ENCODE measurements at regions not wholly inside any gene's neighbourhood (a gene's known extent, or its start where the extent isn't known, plus 50 kb on each side); places are given as distances from the start of the nearest gene placed in this dataset.

DNA sequence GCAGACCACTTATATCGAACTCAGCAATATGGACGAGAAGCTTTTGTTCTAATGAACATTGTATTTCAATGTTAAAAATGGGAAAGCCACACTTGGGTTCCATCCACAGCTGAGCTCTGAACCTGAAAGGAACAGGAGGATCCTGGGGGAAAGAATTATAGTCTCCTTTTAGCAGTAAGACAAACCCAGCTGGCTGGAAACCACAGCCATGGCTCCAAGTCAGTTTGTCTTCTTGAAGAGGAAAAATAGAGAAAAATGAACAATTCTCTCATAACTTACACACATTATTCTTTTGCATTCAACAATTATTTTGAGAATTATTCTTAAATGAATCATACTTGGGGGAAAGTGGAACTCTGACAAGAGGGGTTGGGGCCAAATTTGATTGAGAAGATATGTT lies 149.2 kb upstream of the VEPH1 start:
- TF ChIP-seq, protein P1, sequence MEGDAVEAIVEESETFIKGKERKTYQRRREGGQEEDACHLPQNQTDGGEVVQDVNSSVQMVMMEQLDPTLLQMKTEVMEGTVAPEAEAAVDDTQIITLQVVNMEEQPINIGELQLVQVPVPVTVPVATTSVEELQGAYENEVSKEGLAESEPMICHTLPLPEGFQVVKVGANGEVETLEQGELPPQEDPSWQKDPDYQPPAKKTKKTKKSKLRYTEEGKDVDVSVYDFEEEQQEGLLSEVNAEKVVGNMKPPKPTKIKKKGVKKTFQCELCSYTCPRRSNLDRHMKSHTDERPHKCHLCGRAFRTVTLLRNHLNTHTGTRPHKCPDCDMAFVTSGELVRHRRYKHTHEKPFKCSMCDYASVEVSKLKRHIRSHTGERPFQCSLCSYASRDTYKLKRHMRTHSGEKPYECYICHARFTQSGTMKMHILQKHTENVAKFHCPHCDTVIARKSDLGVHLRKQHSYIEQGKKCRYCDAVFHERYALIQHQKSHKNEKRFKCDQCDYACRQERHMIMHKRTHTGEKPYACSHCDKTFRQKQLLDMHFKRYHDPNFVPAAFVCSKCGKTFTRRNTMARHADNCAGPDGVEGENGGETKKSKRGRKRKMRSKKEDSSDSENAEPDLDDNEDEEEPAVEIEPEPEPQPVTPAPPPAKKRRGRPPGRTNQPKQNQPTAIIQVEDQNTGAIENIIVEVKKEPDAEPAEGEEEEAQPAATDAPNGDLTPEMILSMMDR (IDR thresholded peaks at IDR 0.05; ENCODE audit: control extremely low read depth, extremely low read depth), result no peak
- H3K9me3 ChIP-seq (ENCODE audit: control insufficient read depth in 4 of 4, insufficient read depth in 3 of 4, low read length in 3 of 4), result peaks cover 0 to 3% (median 0%) of the 10 kb centered on the region in 4 donors
- no peak for ATAC-seq (ENCODE audit: insufficient read depth, low FRiP score)

DNA sequence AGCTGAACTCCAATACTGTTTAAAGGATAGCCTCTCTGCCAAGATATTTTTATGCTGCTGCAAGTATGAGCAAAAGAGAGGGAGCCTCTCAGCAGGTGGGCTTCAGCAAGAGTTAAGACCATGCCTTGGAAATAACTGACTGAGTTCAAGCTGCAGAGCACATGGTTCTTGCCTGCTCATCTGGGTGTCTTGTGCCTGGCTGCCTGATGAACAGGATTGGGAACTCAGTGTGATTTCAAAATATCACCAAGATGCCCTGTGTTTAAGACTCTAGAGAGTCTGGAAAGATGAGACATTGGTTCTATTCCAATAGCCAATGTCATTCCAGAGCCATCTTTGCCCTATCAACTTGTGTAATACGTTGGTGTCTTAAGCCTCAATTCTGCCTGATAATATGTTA lies 147.5 kb upstream of the VEPH1 start:
- H3K4me3 ChIP-seq, result no peak overlapping the region
- WGBS, 2 donors, result 73 to 84% methylated on average over 1 of the region's 1 CpG
- H3K27ac ChIP-seq (ENCODE audit: low read depth in 1 of 2, low read length in 1 of 2), result no peak overlapping the region
- peaks cover 0 to 3% (median 0%) of the 10 kb centered on the region in 4 donors for H3K9me3 ChIP-seq (ENCODE audit: control insufficient read depth in 4 of 4, insufficient read depth in 3 of 4, low read length in 3 of 4)
- no peaks in the 10 kb centered on the region for H3K4me1 ChIP-seq (ENCODE audit: control insufficient read depth in 5 of 5, insufficient read depth in 5 of 5, low read length in 5 of 5)
- no peaks in the 10 kb centered on the region for H3K36me3 ChIP-seq (ENCODE audit: control insufficient read depth in 4 of 4, insufficient read depth in 4 of 4, low read length in 4 of 4)
- ATAC-seq (ENCODE audit: insufficient read depth, low FRiP score) (no peak), DNase-seq (no peak)
- H3K27me3 ChIP-seq (ENCODE audit: control insufficient read depth in 3 of 3, insufficient read depth in 3 of 3, low read length in 2 of 3), result peaks cover 0 to 3% (median 0%) of the 10 kb centered on the region in 3 donors
- TF ChIP-seq, protein P1 (IDR thresholded peaks at IDR 0.05; ENCODE audit: control extremely low read depth, extremely low read depth), result no peak
- H3K9ac ChIP-seq (ENCODE audit: insufficient read depth in 1 of 2, low read length in 2 of 2), result no peak overlapping the region

More for the DNA sequence above, 149.2 kb upstream of the VEPH1 start:
- H3K27me3 ChIP-seq (ENCODE audit: control insufficient read depth in 3 of 3, insufficient read depth in 3 of 3, low read length in 2 of 3), result no peaks in the 10 kb centered on the region
- DNase-seq, result no peak
- H3K4me1 ChIP-seq (ENCODE audit: control insufficient read depth in 5 of 5, insufficient read depth in 5 of 5, low read length in 5 of 5), result no peaks in the 10 kb centered on the region
- no peaks in the 10 kb centered on the region for H3K36me3 ChIP-seq (ENCODE audit: control insufficient read depth in 4 of 4, insufficient read depth in 4 of 4, low read length in 4 of 4)
- H3K4me3 ChIP-seq, result no peak overlapping the region
- H3K9ac ChIP-seq (ENCODE audit: insufficient read depth in 1 of 2, low read length in 2 of 2), result no peak overlapping the region
- 91 to 93% methylated on average over 2 of the region's 2 CpGs for WGBS, 2 donors
- no peak overlapping the region for H3K27ac ChIP-seq (ENCODE audit: low read depth in 1 of 2, low read length in 1 of 2)

DNA sequence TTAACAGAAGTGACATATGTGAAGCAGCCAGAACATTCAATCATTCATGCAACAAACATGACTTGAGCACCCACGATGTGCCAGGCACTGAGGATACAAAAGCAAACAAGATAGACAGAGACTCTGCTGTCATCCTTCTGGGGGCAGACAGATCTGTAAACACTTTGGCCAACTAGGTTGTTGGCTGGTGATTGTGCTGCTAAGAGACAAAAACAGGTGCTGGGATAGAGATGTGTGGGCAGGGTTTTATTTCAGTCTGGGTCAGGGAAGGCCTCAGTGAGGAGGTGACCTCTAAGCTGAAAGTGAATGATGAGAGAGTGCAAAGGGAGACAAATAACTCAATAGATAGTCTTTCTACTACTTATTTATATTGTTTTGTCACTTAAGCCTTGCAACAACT lies 147.0 kb upstream of the VEPH1 start:
- ATAC-seq (ENCODE audit: insufficient read depth, low FRiP score) (no peak), DNase-seq (no peak)
- peaks cover 0 to 3% (median 0%) of the 10 kb centered on the region in 4 donors for H3K9me3 ChIP-seq (ENCODE audit: control insufficient read depth in 4 of 4, insufficient read depth in 3 of 4, low read length in 3 of 4)
- H3K27ac ChIP-seq (ENCODE audit: low read depth in 1 of 2, low read length in 1 of 2), result no peak overlapping the region
- no peak overlapping the region for H3K9ac ChIP-seq (ENCODE audit: insufficient read depth in 1 of 2, low read length in 2 of 2)
- no peaks in the 10 kb centered on the region for H3K4me1 ChIP-seq (ENCODE audit: control insufficient read depth in 5 of 5, insufficient read depth in 5 of 5, low read length in 5 of 5)
- TF ChIP-seq, protein P1 (IDR thresholded peaks at IDR 0.05; ENCODE audit: control extremely low read depth, extremely low read depth), result no peak
- 32 to 74% methylated on average over 1 of the region's 1 CpG for WGBS, 2 donors
- peaks cover 0 to 3% (median 0%) of the 10 kb centered on the region in 3 donors for H3K27me3 ChIP-seq (ENCODE audit: control insufficient read depth in 3 of 3, insufficient read depth in 3 of 3, low read length in 2 of 3)
- no peaks in the 10 kb centered on the region for H3K36me3 ChIP-seq (ENCODE audit: control insufficient read depth in 4 of 4, insufficient read depth in 4 of 4, low read length in 4 of 4)
- H3K4me3 ChIP-seq, result no peak overlapping the region

DNA sequence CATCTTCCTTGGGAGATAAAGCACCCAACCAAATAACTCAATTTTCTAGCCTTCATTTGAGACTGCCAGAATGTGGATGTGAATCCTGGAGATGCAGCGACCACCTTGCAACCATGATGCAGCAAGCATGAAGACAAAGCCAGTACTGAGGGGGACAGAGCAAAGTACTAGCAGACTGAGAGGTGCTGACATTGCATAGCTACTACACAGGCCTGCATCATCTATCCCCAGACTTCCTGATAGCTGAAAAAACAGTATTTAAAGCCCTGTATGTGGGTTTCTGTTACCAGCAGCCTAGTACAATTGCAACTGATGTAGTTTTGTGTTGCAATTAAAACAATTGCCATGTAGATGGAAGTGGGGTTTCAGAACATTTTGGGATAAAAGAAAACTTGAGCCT lies 146.3 kb upstream of the VEPH1 start:
- Histone ChIP-seq H3K9ac (ENCODE audit: insufficient read depth in 1 of 2, low read length in 2 of 2) (no peak overlapping the region), H3K36me3 (ENCODE audit: control insufficient read depth in 4 of 4, insufficient read depth in 4 of 4, low read length in 4 of 4) (no peaks in the 10 kb centered on the region), H3K9me3 (ENCODE audit: control insufficient read depth in 4 of 4, insufficient read depth in 3 of 4, low read length in 3 of 4) (peaks cover 0 to 3% (median 0%) of the 10 kb centered on the region in 4 donors), H3K4me1 (ENCODE audit: control insufficient read depth in 5 of 5, insufficient read depth in 5 of 5, low read length in 5 of 5) (no peaks in the 10 kb centered on the region), H3K27ac (ENCODE audit: low read depth in 1 of 2, low read length in 1 of 2) (no peak overlapping the region), H3K27me3 (ENCODE audit: control insufficient read depth in 3 of 3, insufficient read depth in 3 of 3, low read length in 2 of 3) (peaks cover 0 to 3% (median 0%) of the 10 kb centered on the region in 3 donors), H3K4me3 (no peak overlapping the region)
- no peak for DNase-seq
- 81 to 85% methylated on average over 1 of the region's 1 CpG for whole genome bisulfite sequencing, 2 donors
- no peak for ATAC-seq (ENCODE audit: insufficient read depth, low FRiP score)
- TF ChIP-seq, protein P1 (IDR thresholded peaks at IDR 0.05; ENCODE audit: control extremely low read depth, extremely low read depth), result no peak

Measured in lung (tissue), 11 donors.